ENCODE measurements at regions not wholly inside any gene's neighbourhood (a gene's known extent, or its start where the extent isn't known, plus 50 kb on each side); places are given as distances from the start of the nearest gene placed in this dataset.
"Not testable (repeated sequence)": the region's sequence is repeated elsewhere in the genome, so short reads cannot be mapped to it uniquely, and the experiment has no call there.

GRCh38 chr4:116243431-116243830 lies 841.9 kb downstream of the TRAM1L1 start:
- H3K4me1 Mint-ChIP-seq: no peaks in the 10 kb centered on the region
- no peaks in the 10 kb centered on the region for H3K36me3 ChIP-seq (ENCODE audit: insufficient read depth, low read length)
- no peak overlapping the region for H3K4me3 ChIP-seq (ENCODE audit: low read length)
- CTCF ChIA-PET: no interaction called here
- POLR2A ChIA-PET: no interaction called here
- H3K27me3 ChIP-seq (ENCODE audit: insufficient read depth, low read length, poor library complexity, severe bottlenecking): no peaks in the 10 kb centered on the region
- no peak overlapping the region for H3K27ac Mint-ChIP-seq
- H3K9me3 Mint-ChIP-seq: peaks cover 0 to 15% (median 2%) of the 10 kb centered on the region in 5 donors
- no peak overlapping the region for H3K27ac ChIP-seq (ENCODE audit: low read depth, low read length)
- H3K27me3 Mint-ChIP-seq: no peaks in the 10 kb centered on the region
- no peaks in the 10 kb centered on the region for H3K36me3 Mint-ChIP-seq
- no peaks in the 10 kb centered on the region for H3K9me3 ChIP-seq (ENCODE audit: low read length)
- no peaks in the 10 kb centered on the region for H3K4me1 ChIP-seq (ENCODE audit: insufficient read depth, low read length)
- no peak for DNase-seq
- H3K4me3 Mint-ChIP-seq: no peak overlapping the region

GRCh38 chr4:116233971-116234370 lies 851.4 kb downstream of the TRAM1L1 start:
- H3K9me3 ChIP-seq (ENCODE audit: low read length): no peaks in the 10 kb centered on the region
- ChIA-PET CTCF (no interaction called here), POLR2A (no interaction called here)
- no peak overlapping the region for H3K27ac ChIP-seq (ENCODE audit: low read depth, low read length)
- Mint-ChIP-seq H3K36me3 (no peaks in the 10 kb centered on the region), H3K9me3 (peaks cover 0 to 5% (median 0%) of the 10 kb centered on the region in 5 donors), H3K4me1 (no peaks in the 10 kb centered on the region), H3K4me3 (no peak overlapping the region), H3K27me3 (no peaks in the 10 kb centered on the region), H3K27ac (no peak overlapping the region)
- H3K4me3 ChIP-seq (ENCODE audit: low read length): no peak overlapping the region
- no peak for DNase-seq
- no peaks in the 10 kb centered on the region for H3K4me1 ChIP-seq (ENCODE audit: insufficient read depth, low read length)
- H3K36me3 ChIP-seq (ENCODE audit: insufficient read depth, low read length): no peaks in the 10 kb centered on the region
- H3K27me3 ChIP-seq (ENCODE audit: insufficient read depth, low read length, poor library complexity, severe bottlenecking): no peaks in the 10 kb centered on the region

GRCh38 chr4:116231999-116232398 lies 853.4 kb downstream of the TRAM1L1 start:
- H3K27ac ChIP-seq (ENCODE audit: low read depth, low read length); H3K4me1 Mint-ChIP-seq; POLR2A ChIA-PET; H3K27me3 Mint-ChIP-seq; H3K9me3 ChIP-seq (ENCODE audit: low read length); H3K36me3 Mint-ChIP-seq; H3K27me3 ChIP-seq (ENCODE audit: insufficient read depth, low read length, poor library complexity, severe bottlenecking); DNase-seq; H3K4me3 Mint-ChIP-seq; H3K4me1 ChIP-seq (ENCODE audit: insufficient read depth, low read length); H3K4me3 ChIP-seq (ENCODE audit: low read length); H3K27ac Mint-ChIP-seq; CTCF ChIA-PET; H3K36me3 ChIP-seq (ENCODE audit: insufficient read depth, low read length): not testable (repeated sequence)
- H3K9me3 Mint-ChIP-seq: peaks cover 0 to 14% (median 0%) of the 10 kb centered on the region in 5 donors

DNA sequence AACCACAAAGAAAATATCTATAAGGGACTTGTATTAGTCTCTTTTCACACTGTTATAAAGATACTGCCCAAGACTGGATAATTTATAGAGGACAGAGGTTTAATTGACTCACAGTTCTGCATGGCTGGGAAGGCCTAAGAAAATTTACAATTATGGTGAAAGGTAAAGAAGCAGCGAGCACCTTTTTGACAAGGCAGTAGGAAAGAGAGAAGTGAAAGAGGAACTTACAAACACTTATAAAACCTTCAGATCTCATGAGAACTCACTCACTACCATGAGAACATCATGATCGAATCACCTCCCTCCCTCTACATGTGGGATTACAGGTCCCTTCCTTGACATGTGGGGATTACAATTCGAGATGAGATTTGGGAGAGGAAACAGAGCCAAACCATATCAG lies 856.0 kb downstream of the TRAM1L1 start:
- Mint-ChIP-seq H3K4me3 (no peak overlapping the region), H3K4me1 (no peaks in the 10 kb centered on the region), H3K9me3 (peaks cover 0 to 9% (median 0%) of the 10 kb centered on the region in 5 donors), H3K36me3 (no peaks in the 10 kb centered on the region), H3K27ac (no peak overlapping the region), H3K27me3 (no peaks in the 10 kb centered on the region)
- H3K27ac ChIP-seq (ENCODE audit: low read depth, low read length): no peak overlapping the region
- no peak overlapping the region for H3K4me3 ChIP-seq (ENCODE audit: low read length)
- ChIA-PET CTCF (no interaction called here), POLR2A (no interaction called here)
- H3K36me3 ChIP-seq (ENCODE audit: insufficient read depth, low read length): no peaks in the 10 kb centered on the region
- no peak for DNase-seq
- H3K4me1 ChIP-seq (ENCODE audit: insufficient read depth, low read length): no peaks in the 10 kb centered on the region
- H3K27me3 ChIP-seq (ENCODE audit: insufficient read depth, low read length, poor library complexity, severe bottlenecking): no peaks in the 10 kb centered on the region
- no peaks in the 10 kb centered on the region for H3K9me3 ChIP-seq (ENCODE audit: low read length)

DNA sequence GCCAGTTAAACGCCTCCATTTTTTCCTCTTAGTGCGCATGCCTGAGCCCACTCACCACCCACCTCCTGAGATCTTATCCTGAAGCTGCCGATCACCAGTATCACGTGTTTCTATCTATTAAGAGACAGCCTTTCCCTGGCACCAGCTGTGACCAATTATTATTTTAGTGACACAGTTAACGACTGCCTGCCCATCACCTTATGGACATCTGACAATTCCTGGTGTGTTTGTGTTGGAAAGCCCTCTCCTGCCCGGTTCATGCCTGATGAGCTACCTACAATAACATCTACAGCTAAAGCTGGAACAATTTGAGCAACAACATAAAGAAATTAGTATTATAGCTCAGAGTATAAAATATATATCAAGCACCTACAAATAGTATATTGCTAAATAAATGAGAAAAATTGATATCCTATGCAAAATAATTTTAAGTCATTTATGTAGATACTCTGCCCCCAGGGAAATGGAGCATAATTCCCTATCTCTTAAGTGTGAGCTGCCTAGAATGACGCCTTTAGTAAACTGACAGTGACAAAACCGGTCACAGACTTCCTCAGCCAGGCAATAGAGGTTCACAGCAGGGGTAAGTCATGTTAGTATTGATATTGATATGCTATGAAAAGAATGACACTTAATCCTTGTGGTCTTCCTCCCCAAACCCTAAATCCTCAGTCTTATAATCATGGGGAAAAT lies 862.2 kb downstream of the TRAM1L1 start:
- Histone ChIP-seq H3K4me3 (ENCODE audit: low read length) (no peak overlapping the region), H3K27ac (ENCODE audit: low read depth, low read length) (no peak overlapping the region), H3K4me1 (ENCODE audit: insufficient read depth, low read length) (no peaks in the 10 kb centered on the region), H3K36me3 (ENCODE audit: insufficient read depth, low read length) (no peaks in the 10 kb centered on the region), H3K27me3 (ENCODE audit: insufficient read depth, low read length, poor library complexity, severe bottlenecking) (no peaks in the 10 kb centered on the region), H3K9me3 (ENCODE audit: low read length) (no peaks in the 10 kb centered on the region)
- H3K36me3 Mint-ChIP-seq: no peaks in the 10 kb centered on the region
- H3K27ac Mint-ChIP-seq: no peak overlapping the region
- no peaks in the 10 kb centered on the region for H3K27me3 Mint-ChIP-seq
- ChIA-PET POLR2A (no interaction called here), CTCF (no interaction called here)
- no peak overlapping the region for H3K4me3 Mint-ChIP-seq
- no peaks in the 10 kb centered on the region for H3K4me1 Mint-ChIP-seq
- peaks cover 0 to 7% (median 0%) of the 10 kb centered on the region in 5 donors for H3K9me3 Mint-ChIP-seq
- DNase-seq: no peak

GRCh38 chr4:116217781-116218180 lies 867.6 kb downstream of the TRAM1L1 start:
- H3K4me1 ChIP-seq (ENCODE audit: insufficient read depth, low read length): no peaks in the 10 kb centered on the region
- Mint-ChIP-seq H3K27me3 (no peaks in the 10 kb centered on the region), H3K27ac (no peak overlapping the region), H3K36me3 (no peaks in the 10 kb centered on the region), H3K4me3 (no peak overlapping the region), H3K9me3 (peaks cover 0 to 22% (median 3%) of the 10 kb centered on the region in 5 donors), H3K4me1 (no peaks in the 10 kb centered on the region)
- no peaks in the 10 kb centered on the region for H3K9me3 ChIP-seq (ENCODE audit: low read length)
- no peak overlapping the region for H3K27ac ChIP-seq (ENCODE audit: low read depth, low read length)
- no peak for DNase-seq
- H3K27me3 ChIP-seq (ENCODE audit: insufficient read depth, low read length, poor library complexity, severe bottlenecking): no peaks in the 10 kb centered on the region
- POLR2A ChIA-PET: no interaction called here
- CTCF ChIA-PET: no interaction called here
- H3K4me3 ChIP-seq (ENCODE audit: low read length): no peak overlapping the region
- H3K36me3 ChIP-seq (ENCODE audit: insufficient read depth, low read length): no peaks in the 10 kb centered on the region

DNA sequence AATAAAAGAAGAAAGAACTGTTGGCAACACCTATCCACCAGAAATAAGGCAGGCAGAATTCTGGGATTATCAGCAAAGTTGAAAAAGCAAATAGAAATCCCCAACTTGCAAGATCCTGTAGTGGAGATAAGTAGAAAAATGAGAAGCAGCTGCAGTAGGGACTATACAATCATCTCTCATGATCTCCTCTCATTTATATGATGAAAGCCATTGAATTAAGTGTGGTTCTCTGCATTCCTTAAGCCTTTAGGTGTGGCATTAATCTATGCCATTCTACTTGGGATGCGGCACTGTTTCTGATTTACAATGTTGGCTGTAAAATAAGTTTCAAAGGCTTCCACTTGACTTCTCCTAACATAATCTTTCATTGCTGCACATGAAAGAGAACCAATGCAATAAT lies 869.8 kb downstream of the TRAM1L1 start:
- no peak for DNase-seq
- Mint-ChIP-seq H3K36me3 (no peaks in the 10 kb centered on the region), H3K4me1 (no peaks in the 10 kb centered on the region), H3K27ac (no peak overlapping the region), H3K9me3 (peaks cover 0 to 22% (median 3%) of the 10 kb centered on the region in 5 donors), H3K27me3 (no peaks in the 10 kb centered on the region), H3K4me3 (no peak overlapping the region)
- Histone ChIP-seq H3K4me3 (ENCODE audit: low read length) (no peak overlapping the region), H3K36me3 (ENCODE audit: insufficient read depth, low read length) (no peaks in the 10 kb centered on the region), H3K27ac (ENCODE audit: low read depth, low read length) (no peak overlapping the region), H3K9me3 (ENCODE audit: low read length) (no peaks in the 10 kb centered on the region), H3K4me1 (ENCODE audit: insufficient read depth, low read length) (no peaks in the 10 kb centered on the region), H3K27me3 (ENCODE audit: insufficient read depth, low read length, poor library complexity, severe bottlenecking) (no peaks in the 10 kb centered on the region)
- ChIA-PET POLR2A (no interaction called here), CTCF (no interaction called here)

DNA sequence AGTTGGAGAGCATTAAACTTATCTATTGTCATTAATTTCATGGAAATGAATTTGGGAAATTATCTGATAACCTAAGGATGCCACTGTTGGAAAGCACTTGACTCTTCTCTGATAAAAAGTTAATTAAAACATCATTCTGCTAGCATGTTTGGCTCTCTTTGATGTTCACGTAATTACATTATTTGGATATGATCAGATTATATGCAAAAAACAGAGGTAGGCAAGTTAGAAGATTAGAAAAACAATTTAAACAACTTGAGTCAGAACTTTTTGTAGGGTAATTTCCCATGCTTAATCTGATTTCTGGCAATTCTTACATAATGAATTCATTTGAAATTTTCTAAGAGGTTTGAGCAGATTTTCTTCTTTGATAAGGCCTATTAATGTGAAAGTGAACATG lies 882.9 kb downstream of the TRAM1L1 start:
- no peaks in the 10 kb centered on the region for H3K36me3 Mint-ChIP-seq
- POLR2A ChIA-PET: no interaction called here
- H3K9me3 Mint-ChIP-seq: peaks cover 0 to 9% (median 2%) of the 10 kb centered on the region in 5 donors
- Histone ChIP-seq H3K27ac (ENCODE audit: low read depth, low read length) (no peak overlapping the region), H3K36me3 (ENCODE audit: insufficient read depth, low read length) (no peaks in the 10 kb centered on the region), H3K4me3 (ENCODE audit: low read length) (no peak overlapping the region), H3K9me3 (ENCODE audit: low read length) (no peaks in the 10 kb centered on the region), H3K4me1 (ENCODE audit: insufficient read depth, low read length) (no peaks in the 10 kb centered on the region), H3K27me3 (ENCODE audit: insufficient read depth, low read length, poor library complexity, severe bottlenecking) (no peaks in the 10 kb centered on the region)
- DNase-seq: no peak
- no peaks in the 10 kb centered on the region for H3K4me1 Mint-ChIP-seq
- CTCF ChIA-PET: no interaction called here
- H3K27me3 Mint-ChIP-seq: no peaks in the 10 kb centered on the region
- H3K4me3 Mint-ChIP-seq: no peak overlapping the region
- no peak overlapping the region for H3K27ac Mint-ChIP-seq
